Esophagus (tissue), 2 donors: ENCODE measurements at regions not wholly inside any gene's neighbourhood (a gene's known extent, or its start where the extent isn't known, plus 50 kb on each side); places are given as distances from the start of the nearest gene placed in this dataset.

Experiments
- H3K27ac ChIP-seq, 2 donors: one replicate each; pipeline ENCODE4 v1.5.1; 2013; ENCODE audit warnings: low read depth in 2 of 2, mild to moderate bottlenecking in 2 of 2, inconsistent platforms in 1 of 2, low read length in 1 of 2, moderate library complexity in 1 of 2
- H3K27me3 ChIP-seq, 2 donors: one replicate each; pipeline ENCODE4 v1.6.1; 2013; ENCODE audit warnings: low read length in 2 of 2, control low read depth in 1 of 2, mild to moderate bottlenecking in 1 of 2; ENCODE audit not compliant: insufficient read depth in 2 of 2, control insufficient read depth in 1 of 2
- H3K36me3 ChIP-seq, 2 donors: one replicate each; pipeline ENCODE4 v1.6.1; 2013; ENCODE audit warnings: low read length in 1 of 2; ENCODE audit not compliant: control insufficient read depth in 2 of 2, insufficient read depth in 2 of 2
- H3K4me1 ChIP-seq, 2 donors: one replicate each; pipeline ENCODE4 v1.6.1; 2013; ENCODE audit warnings: low read length in 1 of 2; ENCODE audit not compliant: control insufficient read depth in 2 of 2, insufficient read depth in 2 of 2
- H3K4me3 ChIP-seq, 2 donors: one replicate each; pipeline ENCODE4 v1.5.1; 2013; ENCODE audit warnings: low read length in 2 of 2, mild to moderate bottlenecking in 2 of 2, low read depth in 1 of 2, moderate library complexity in 1 of 2
- H3K9me3 ChIP-seq, 2 donors: one replicate each; pipeline ENCODE4 v1.6.1; 2013; ENCODE audit warnings: mild to moderate bottlenecking in 2 of 2, low read depth in 1 of 2, low read length in 1 of 2, moderate library complexity in 1 of 2; ENCODE audit not compliant: control insufficient read depth in 2 of 2, insufficient read depth in 1 of 2
- WGBS, 2 donors: extraction: QIAGEN DNeasy Blood & Tissue Kit; methylation state at CpG; one replicate each; pipeline ENCODE4 v1.1.7; 2013; 5-methylcytosine and 5-hydroxymethylcytosine counted together
- donor health status: healthy with polysubstance abuse.
- donor health status: Bipolar disorder and iron deficiency.

DNA sequence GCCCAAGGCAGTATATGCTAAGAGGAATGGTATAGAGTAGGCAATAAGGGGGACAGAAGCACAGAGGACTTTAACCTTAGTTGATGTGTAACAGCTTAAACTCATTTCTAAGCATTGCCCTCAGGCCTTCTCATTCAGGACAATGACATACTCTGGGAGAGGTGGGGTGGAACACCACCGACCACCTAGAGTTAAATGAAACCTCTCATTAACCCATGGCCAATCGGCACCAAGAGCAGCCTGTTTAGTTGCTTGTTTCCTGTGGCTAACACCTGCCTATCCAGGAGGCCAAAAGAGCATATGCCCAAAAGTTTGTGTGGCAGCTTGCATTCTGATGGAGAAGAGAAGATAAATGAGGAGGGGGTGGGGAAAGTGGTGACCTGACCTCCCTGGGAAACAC is 50.0 kb downstream of the PABIR2 start:
- Histone ChIP-seq H3K27me3 (no peaks in the 10 kb centered on the region), H3K4me3 (no peak overlapping the region), H3K9me3 (no peaks in the 10 kb centered on the region), H3K27ac (no peak overlapping the region), H3K4me1 (no peaks in the 10 kb centered on the region), H3K36me3 (no peaks in the 10 kb centered on the region)
- 58 to 71% methylated on average over 2 of the region's 2 CpGs for WGBS, 2 donors

DNA sequence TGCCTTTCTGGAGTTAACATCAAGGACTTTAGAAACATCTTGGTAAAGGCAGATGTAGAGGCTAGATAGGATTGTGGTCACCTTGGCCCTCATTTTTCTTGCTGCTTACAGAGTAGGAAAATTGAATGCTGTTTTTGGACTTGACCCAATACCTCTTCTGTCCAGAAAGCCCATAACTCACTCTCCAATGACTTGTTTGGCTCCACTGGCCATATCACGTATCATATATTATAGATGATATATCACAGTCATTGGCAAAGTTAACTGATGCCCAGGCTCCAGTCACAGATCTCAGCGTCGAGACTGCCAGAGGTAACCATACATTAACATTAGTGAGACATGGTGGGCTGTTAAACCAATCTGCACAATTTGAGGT is 50.6 kb downstream of the PABIR2 start:
- Histone ChIP-seq H3K4me3 (no peak overlapping the region), H3K27ac (no peak overlapping the region), H3K4me1 (no peaks in the 10 kb centered on the region), H3K27me3 (no peaks in the 10 kb centered on the region), H3K9me3 (no peaks in the 10 kb centered on the region), H3K36me3 (no peaks in the 10 kb centered on the region)
- WGBS, 2 donors, result 80 to 94% methylated on average over 3 of the region's 3 CpGs

GRCh38 chrX:134745636-134746409 is 51.2 kb downstream of the PABIR2 start:
- WGBS, 2 donors, result 79 to 81% methylated on average over 3 of the region's 3 CpGs

DNA sequence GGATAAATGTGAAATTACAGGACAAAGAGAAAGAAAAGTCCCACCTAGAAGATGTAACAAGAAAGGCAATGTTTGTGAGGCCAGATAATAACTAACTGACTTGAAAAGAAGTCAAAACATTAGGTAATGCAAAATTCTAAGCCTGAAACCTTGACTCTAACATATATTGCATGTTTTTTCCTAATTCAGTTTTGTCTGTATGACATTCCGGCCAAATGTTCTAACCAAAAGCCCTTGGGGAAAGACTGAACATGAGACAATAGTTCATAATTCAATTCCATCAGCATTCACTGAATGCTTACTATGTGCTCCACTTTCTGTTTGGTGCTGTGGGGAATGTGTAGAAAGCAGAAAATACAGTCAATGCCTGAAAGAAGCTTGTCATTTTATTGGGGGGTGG is 53.9 kb downstream of the PABIR2 start:
- H3K9me3 ChIP-seq, result no peaks in the 10 kb centered on the region
- H3K27me3 ChIP-seq, result peaks cover 0 to 4% of the 10 kb centered on the region in 2 donors
- H3K4me1 ChIP-seq, result no peaks in the 10 kb centered on the region
- H3K4me3 ChIP-seq, result no peak overlapping the region
- H3K27ac ChIP-seq, result no peak overlapping the region
- 80 to 84% methylated on average over 1 of the region's 1 CpG for WGBS, 2 donors
- no peaks in the 10 kb centered on the region for H3K36me3 ChIP-seq

More at GRCh38 chrX:134745636-134746409, 51.2 kb downstream of the PABIR2 start:
- H3K27ac ChIP-seq, result no peak overlapping the region
- no peaks in the 10 kb centered on the region for H3K27me3 ChIP-seq
- no peaks in the 10 kb centered on the region for H3K9me3 ChIP-seq
- H3K4me3 ChIP-seq, result no peak overlapping the region
- no peaks in the 10 kb centered on the region for H3K36me3 ChIP-seq
- no peaks in the 10 kb centered on the region for H3K4me1 ChIP-seq

DNA sequence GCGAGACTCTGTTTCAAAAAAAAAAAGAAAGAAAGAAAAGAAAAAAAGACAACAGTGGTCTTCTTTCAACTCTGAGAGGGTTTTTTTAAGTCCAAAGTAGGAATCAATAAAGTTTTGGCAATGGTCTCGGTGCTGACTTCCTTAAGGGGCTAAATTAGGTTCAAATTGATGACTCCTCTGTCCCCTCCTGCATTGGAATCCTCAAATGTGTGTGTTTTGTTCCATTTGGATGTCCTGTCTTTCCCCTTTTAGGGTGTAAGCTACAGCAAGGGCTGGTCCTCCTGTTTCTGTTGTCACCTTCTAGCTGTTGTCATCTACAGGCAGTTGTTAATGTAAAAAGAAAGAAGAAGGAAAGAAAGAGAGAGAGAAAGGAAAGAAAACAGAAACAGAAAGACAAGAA is 54.4 kb downstream of the PABIR2 start:
- Histone ChIP-seq H3K36me3 (no peaks in the 10 kb centered on the region), H3K27me3 (peaks cover 0 to 4% of the 10 kb centered on the region in 2 donors), H3K4me1 (no peaks in the 10 kb centered on the region), H3K9me3 (no peaks in the 10 kb centered on the region), H3K27ac (no peak overlapping the region), H3K4me3 (no peak overlapping the region)
- WGBS, 2 donors, result 89 to 94% methylated on average over 2 of the region's 2 CpGs

DNA sequence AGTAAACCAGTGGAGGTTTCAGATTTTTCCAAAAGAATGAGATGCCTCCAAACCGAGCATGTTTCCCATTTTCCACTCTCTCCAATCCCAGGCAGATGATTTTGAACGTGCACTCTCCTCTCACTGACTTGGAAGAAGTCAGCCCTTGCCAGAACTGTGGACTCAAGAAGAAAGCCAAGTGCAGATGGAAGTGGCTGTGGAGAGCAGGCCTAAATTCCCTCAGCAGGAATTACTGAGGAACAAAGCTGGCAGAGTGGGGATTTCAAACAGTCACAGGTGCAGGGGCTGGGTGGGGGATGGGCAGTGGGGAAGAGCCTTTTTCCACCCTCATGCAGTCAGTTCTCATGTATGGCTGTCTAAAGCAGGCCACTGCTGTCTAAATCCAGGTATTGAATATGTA is 55.3 kb downstream of the PABIR2 start:
- WGBS, 2 donors, result 63 to 64% methylated on average over 2 of the region's 2 CpGs
- Histone ChIP-seq H3K27me3 (peaks cover 0 to 4% of the 10 kb centered on the region in 2 donors), H3K27ac (no peak overlapping the region), H3K36me3 (no peaks in the 10 kb centered on the region), H3K9me3 (no peaks in the 10 kb centered on the region), H3K4me1 (no peaks in the 10 kb centered on the region), H3K4me3 (no peak overlapping the region)

GRCh38 chrX:134738986-134739740 is 57.8 kb downstream of the PABIR2 start:
- 69 to 73% methylated on average over 8 of the region's 8 CpGs for WGBS, 2 donors

GRCh38 chrX:134738445-134738844 is 58.6 kb downstream of the PABIR2 start:
- H3K9me3 ChIP-seq, result no peaks in the 10 kb centered on the region
- WGBS, 2 donors, result 59 to 61% methylated on average over 3 of the region's 3 CpGs
- no peak overlapping the region for H3K4me3 ChIP-seq
- H3K27me3 ChIP-seq, result peaks cover 0 to 4% of the 10 kb centered on the region in 2 donors
- H3K36me3 ChIP-seq, result no peaks in the 10 kb centered on the region
- H3K4me1 ChIP-seq, result no peaks in the 10 kb centered on the region
- no peak overlapping the region for H3K27ac ChIP-seq

More at GRCh38 chrX:134738986-134739740, 57.8 kb downstream of the PABIR2 start:
- Histone ChIP-seq H3K4me3 (no peak overlapping the region), H3K27ac (no peak overlapping the region), H3K9me3 (no peaks in the 10 kb centered on the region), H3K36me3 (no peaks in the 10 kb centered on the region), H3K27me3 (peaks cover 0 to 4% of the 10 kb centered on the region in 2 donors), H3K4me1 (no peaks in the 10 kb centered on the region)

- WGBS, 2 donors, result 63 to 78% methylated on average over 12 of the region's 12 CpGs
- H3K4me3 ChIP-seq, result no peak overlapping the region
- H3K9me3 ChIP-seq, result no peaks in the 10 kb centered on the region
- H3K27ac ChIP-seq, result no peak overlapping the region
- peaks cover 0 to 4% of the 10 kb centered on the region in 2 donors for H3K27me3 ChIP-seq
- H3K4me1 ChIP-seq, result no peaks in the 10 kb centered on the region
- no peaks in the 10 kb centered on the region for H3K36me3 ChIP-seq
These were observed 59.2 kb downstream of the PABIR2 start for GRCh38 chrX:134737721-134738369.
